ENCODE measurements at regions not wholly inside any gene's neighbourhood (a gene's known extent, or its start where the extent isn't known, plus 50 kb on each side); places are given as distances from the start of the nearest gene placed in this dataset.

GRCh38 chr6:134374491-134375219 lies 56.7 kb upstream of the SGK1 start:
- no peaks in the 10 kb centered on the region for H3K27me3 ChIP-seq
- H3K4me1 ChIP-seq = peaks cover 4 to 19% (median 16%) of the 10 kb centered on the region in 4 donors
- peak overlapping the region in 1 of 4 donors; percentile 41 for H3K27ac ChIP-seq (replicated peaks in 1 of 4)
- intact Hi-C loops (cut with DNase I) = no loop called here
- WGBS = 84% methylated on average over 4 of the region's 4 CpGs
- TF ChIP-seq EP300 (IDR thresholded peaks at IDR 0.05) (no peak), POLR2A (IDR thresholded peaks at IDR 0.05; ENCODE audit: low read depth) (no peak), POLR2AphosphoS5 (IDR thresholded peaks at IDR 0.05) (no peak), CTCF (IDR thresholded peaks at IDR 0.05) (no peak)
- peak; percentile 75 for DNase-seq (ENCODE audit: extremely low spot score)
- no peaks in the 10 kb centered on the region for H3K36me3 ChIP-seq
- no peaks in the 10 kb centered on the region for H3K9me3 ChIP-seq
- H3K4me3 ChIP-seq = no peak overlapping the region

- 92% methylated on average over 5 of the region's 5 CpGs for WGBS
- H3K27ac ChIP-seq (replicated peaks in 1 of 4) = peak overlapping the region in 3 of 4 donors; percentile 37 to 62 (median 41)
- DNase-seq (ENCODE audit: extremely low spot score) = peak; percentile 21
- no peaks in the 10 kb centered on the region for H3K36me3 ChIP-seq
- intact Hi-C loops (cut with DNase I) = no loop called here
- H3K27me3 ChIP-seq = no peaks in the 10 kb centered on the region
- no peak overlapping the region for H3K4me3 ChIP-seq
- TF ChIP-seq CTCF (IDR thresholded peaks at IDR 0.05) (no peak), POLR2A (IDR thresholded peaks at IDR 0.05; ENCODE audit: low read depth) (no peak), EP300 (IDR thresholded peaks at IDR 0.05) (no peak), POLR2AphosphoS5 (IDR thresholded peaks at IDR 0.05) (no peak)
- H3K9me3 ChIP-seq = no peaks in the 10 kb centered on the region
- H3K4me1 ChIP-seq = peaks cover 4 to 19% (median 16%) of the 10 kb centered on the region in 4 donors
Observed at GRCh38 chr6:134373993-134374392, 56.1 kb upstream of the SGK1 start.

DNA sequence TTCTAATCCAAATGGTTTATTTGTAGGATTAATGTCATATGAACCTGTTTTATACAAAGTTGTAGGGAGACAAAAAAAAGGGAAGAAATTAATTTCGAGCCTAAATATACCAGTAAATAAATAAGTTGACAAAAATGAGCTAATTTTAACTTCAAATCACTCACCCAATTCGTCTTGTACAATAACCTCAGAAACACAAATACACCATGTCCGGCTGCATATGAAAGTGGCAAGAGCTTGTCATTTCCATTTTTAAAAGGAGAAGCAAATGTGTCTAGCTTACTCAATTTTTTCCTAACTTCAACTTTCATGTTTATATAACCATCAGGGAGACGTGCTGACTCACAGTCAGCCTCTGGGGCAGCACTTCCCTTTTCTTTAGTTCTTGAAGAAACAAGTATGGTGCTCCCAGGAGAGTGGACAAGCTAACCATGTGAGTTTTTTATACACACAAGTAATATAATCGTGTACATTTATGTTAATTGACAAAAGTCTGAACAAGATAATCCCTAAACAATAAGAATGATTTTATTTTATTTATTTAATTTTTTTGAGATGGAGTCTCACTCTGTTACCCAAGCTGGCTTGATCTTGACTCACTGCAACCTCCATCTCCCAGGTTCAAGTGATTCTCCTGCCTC lies 55.5 kb upstream of the SGK1 start:
- H3K9me3 ChIP-seq = no peaks in the 10 kb centered on the region
- H3K36me3 ChIP-seq = no peaks in the 10 kb centered on the region
- 12% methylated on average over 5 of the region's 5 CpGs for WGBS
- no peaks in the 10 kb centered on the region for H3K27me3 ChIP-seq
- H3K27ac ChIP-seq (replicated peaks in 1 of 4) = peak overlapping the region; percentile 37 to 62 (median 51)
- intact Hi-C loops (cut with DNase I) = no loop called here
- peaks cover 4 to 19% (median 16%) of the 10 kb centered on the region in 4 donors for H3K4me1 ChIP-seq
- DNase-seq (ENCODE audit: extremely low spot score) = peak; percentile 74
- TF ChIP-seq POLR2AphosphoS5 (IDR thresholded peaks at IDR 0.05) = peak; percentile 22 to 43
- TF ChIP-seq CTCF (IDR thresholded peaks at IDR 0.05) = no peak
- no peak overlapping the region for H3K4me3 ChIP-seq

DNA sequence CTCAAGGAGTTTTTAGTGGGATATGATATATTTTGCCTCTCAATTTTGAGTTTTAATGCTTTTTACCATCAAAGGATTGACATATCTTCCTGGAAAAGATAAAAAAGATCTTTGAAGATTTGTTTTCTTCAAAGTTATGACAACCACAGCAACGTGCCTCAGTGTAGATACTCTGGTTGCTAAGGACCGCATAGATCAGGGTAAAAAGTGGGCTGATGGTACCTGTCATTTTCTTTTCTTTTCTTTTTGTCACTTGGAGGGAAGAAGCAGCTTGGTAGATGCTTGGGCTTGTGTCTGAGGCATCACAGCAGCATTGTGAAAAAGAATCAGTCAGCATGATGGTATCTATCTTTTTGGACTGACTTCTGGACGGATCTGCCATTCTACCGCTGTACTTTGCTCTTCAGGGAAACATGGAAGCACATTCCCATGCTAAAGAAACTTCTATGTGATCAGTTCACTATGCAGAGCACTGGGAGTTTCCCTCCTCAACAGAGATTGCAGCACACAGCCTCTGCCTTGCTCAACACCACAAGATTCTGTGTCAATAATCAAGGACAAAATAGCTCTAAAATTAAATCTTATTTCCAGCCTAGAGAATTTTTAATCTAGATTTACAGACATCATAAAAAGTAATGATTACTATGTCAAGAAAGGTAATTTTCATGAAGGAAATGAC lies 54.8 kb upstream of the SGK1 start:
- TF ChIP-seq POLR2AphosphoS5 (IDR thresholded peaks at IDR 0.05) (no peak), EP300 (IDR thresholded peaks at IDR 0.05) (no peak), POLR2A (IDR thresholded peaks at IDR 0.05; ENCODE audit: low read depth) (no peak), CTCF (IDR thresholded peaks at IDR 0.05) (no peak)
- Histone ChIP-seq H3K4me1 (peaks cover 4 to 19% (median 16%) of the 10 kb centered on the region in 4 donors), H3K27me3 (no peaks in the 10 kb centered on the region), H3K4me3 (no peak overlapping the region), H3K27ac (replicated peaks in 1 of 4) (peak overlapping the region; percentile 37 to 62 (median 51)), H3K36me3 (no peaks in the 10 kb centered on the region), H3K9me3 (no peaks in the 10 kb centered on the region)
- intact Hi-C loops (cut with DNase I) = no loop called here
- WGBS = 77% methylated on average over 4 of the region's 4 CpGs
- peak; percentile 68 for DNase-seq (ENCODE audit: extremely low spot score)

All from esophagus muscularis mucosa (tissue), 4 donors.